Fibroblast of the aortic adventitia (primary cell): ENCODE measurements at regions not wholly inside any gene's neighbourhood (a gene's known extent, or its start where the extent isn't known, plus 50 kb on each side); places are given as distances from the start of the nearest gene placed in this dataset.

Experiments
- DNase-seq: peaks from one replicate; pipeline ENCODE4 v3.0.0-alpha.2; 2010; ENCODE audit warnings: low read depth
- H3K4me3 ChIP-seq: 2 replicates; pipeline ENCODE4 v1.5.1; 2011; ENCODE audit warnings: low read depth, mild to moderate bottlenecking, control low read depth, low read length, moderate library complexity
- TF ChIP-seq, protein P1 (sequence below): IDR thresholded peaks from 2 replicates; pipeline ENCODE4 v1.5.1; 2011; ENCODE audit warnings: mild to moderate bottlenecking, low read length, control low read depth, inconsistent platforms; ENCODE audit not compliant: insufficient read depth

GRCh38 chr2:146203064-146203624 lies 1641.7 kb upstream of the ACVR2A start:
- DNase-seq, result no peak
- TF ChIP-seq, protein P1, sequence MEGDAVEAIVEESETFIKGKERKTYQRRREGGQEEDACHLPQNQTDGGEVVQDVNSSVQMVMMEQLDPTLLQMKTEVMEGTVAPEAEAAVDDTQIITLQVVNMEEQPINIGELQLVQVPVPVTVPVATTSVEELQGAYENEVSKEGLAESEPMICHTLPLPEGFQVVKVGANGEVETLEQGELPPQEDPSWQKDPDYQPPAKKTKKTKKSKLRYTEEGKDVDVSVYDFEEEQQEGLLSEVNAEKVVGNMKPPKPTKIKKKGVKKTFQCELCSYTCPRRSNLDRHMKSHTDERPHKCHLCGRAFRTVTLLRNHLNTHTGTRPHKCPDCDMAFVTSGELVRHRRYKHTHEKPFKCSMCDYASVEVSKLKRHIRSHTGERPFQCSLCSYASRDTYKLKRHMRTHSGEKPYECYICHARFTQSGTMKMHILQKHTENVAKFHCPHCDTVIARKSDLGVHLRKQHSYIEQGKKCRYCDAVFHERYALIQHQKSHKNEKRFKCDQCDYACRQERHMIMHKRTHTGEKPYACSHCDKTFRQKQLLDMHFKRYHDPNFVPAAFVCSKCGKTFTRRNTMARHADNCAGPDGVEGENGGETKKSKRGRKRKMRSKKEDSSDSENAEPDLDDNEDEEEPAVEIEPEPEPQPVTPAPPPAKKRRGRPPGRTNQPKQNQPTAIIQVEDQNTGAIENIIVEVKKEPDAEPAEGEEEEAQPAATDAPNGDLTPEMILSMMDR, result no peak
- no peak overlapping the region for H3K4me3 ChIP-seq

GRCh38 chr2:146193619-146194018 lies 1651.2 kb upstream of the ACVR2A start:
- no peak for DNase-seq
- H3K4me3 ChIP-seq, result no peak overlapping the region
- TF ChIP-seq, protein P1, result no peak

GRCh38 chr2:146189541-146189940 lies 1655.3 kb upstream of the ACVR2A start:
- DNase-seq, result no peak
- no peak overlapping the region for H3K4me3 ChIP-seq
- TF ChIP-seq, protein P1, result no peak

- no peak overlapping the region for H3K4me3 ChIP-seq
- TF ChIP-seq, protein P1, result no peak
- DNase-seq, result no peak
These were observed 1654.0 kb upstream of the ZEB2 start for GRCh38 chr2:146173934-146174333.

- no peak for DNase-seq
- TF ChIP-seq, protein P1, result no peak
- H3K4me3 ChIP-seq, result no peak overlapping the region
These were observed 1641.5 kb upstream of the ZEB2 start for GRCh38 chr2:146161256-146161882.

GRCh38 chr2:146158072-146158674 lies 1638.3 kb upstream of the ZEB2 start:
- TF ChIP-seq, protein P1, result no peak
- H3K4me3 ChIP-seq, result no peak overlapping the region
- no peak for DNase-seq
